Activated naive CD4-positive, alpha-beta T cell treated with anti-CD3 and anti-CD28 coated beads for 36 hours (primary cell): ENCODE measurements at regions not wholly inside any gene's neighbourhood (a gene's known extent, or its start where the extent isn't known, plus 50 kb on each side); places are given as distances from the start of the nearest gene placed in this dataset.
A peak's percentile ranks its signal among the peaks of the same experiment; 100 is the strongest.

ENCODE experiments used
- CTCF ChIA-PET: fragments of 350-600 bp; sonication (Branson Sonifier 250); formaldehyde crosslinking; loops from one replicate; lab custom pipeline; 2021; ENCODE audit warnings: antibody characterized with exemption; lab: Charles Lee
- DNase-seq: peaks from one replicate; pipeline ENCODE4 v3.0.0-alpha.2; 2020
- H3K27ac Mint-ChIP-seq: one replicate; pipeline ENCODE4 v1.8.0; 2021; ENCODE audit warnings: mild to moderate bottlenecking, mixed read lengths
- H3K27me3 Mint-ChIP-seq: one replicate; pipeline ENCODE4 v1.8.0; 2021; ENCODE audit warnings: low read depth, mixed read lengths
- H3K36me3 Mint-ChIP-seq: one replicate; pipeline ENCODE4 v1.8.0; 2021; ENCODE audit warnings: low read depth, mixed read lengths
- H3K4me1 Mint-ChIP-seq: one replicate; pipeline ENCODE4 v1.8.0; 2021; ENCODE audit warnings: low read depth, mixed read lengths
- H3K4me3 Mint-ChIP-seq: one replicate; pipeline ENCODE4 v1.8.0; 2021; ENCODE audit warnings: mild to moderate bottlenecking, moderate library complexity, mixed read lengths
- H3K9me3 Mint-ChIP-seq: one replicate; pipeline ENCODE4 v1.8.0; 2021; ENCODE audit warnings: mixed read lengths
- intact Hi-C: fragments of 100-400 bp; cut with micrococcal nuclease; formaldehyde crosslinking; loops from one replicate; pipeline ENCODE4 v1.15.1; 2023

DNA sequence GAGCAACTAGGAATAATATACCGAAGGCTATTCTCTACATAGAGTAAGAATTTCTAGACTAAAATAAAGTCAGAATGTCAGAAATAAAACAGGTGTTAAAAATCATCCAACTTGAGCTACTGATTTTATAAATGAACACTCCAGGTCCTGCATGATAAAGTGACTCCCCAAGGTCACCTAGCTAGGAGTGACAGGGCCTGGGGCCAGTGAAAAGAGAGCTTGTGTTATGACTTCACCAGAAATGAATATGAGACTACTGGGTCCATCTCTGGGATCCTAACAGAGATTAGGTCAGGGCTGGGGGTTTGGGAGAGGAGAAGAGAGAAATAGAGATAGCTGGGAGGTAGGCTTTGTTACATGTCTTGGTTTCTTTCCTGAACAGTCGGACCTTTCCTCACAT lies 89.7 kb upstream of the CYP1B1 start:
- H3K9me3 Mint-ChIP-seq = no peaks in the 10 kb centered on the region
- H3K27me3 Mint-ChIP-seq = peaks cover 2% of the 10 kb centered on the region
- DNase-seq = no peak
- CTCF ChIA-PET = interaction anchor here (0.6 kb wide), 1 partner anchor 370 kb away, joined by 3 read pairs; no protein-coding TSS in a partner anchor
- no peak overlapping the region for H3K4me3 Mint-ChIP-seq
- no peaks in the 10 kb centered on the region for H3K4me1 Mint-ChIP-seq
- intact Hi-C loops = no loop called here
- H3K36me3 Mint-ChIP-seq = no peaks in the 10 kb centered on the region
- H3K27ac Mint-ChIP-seq = no peak overlapping the region

DNA sequence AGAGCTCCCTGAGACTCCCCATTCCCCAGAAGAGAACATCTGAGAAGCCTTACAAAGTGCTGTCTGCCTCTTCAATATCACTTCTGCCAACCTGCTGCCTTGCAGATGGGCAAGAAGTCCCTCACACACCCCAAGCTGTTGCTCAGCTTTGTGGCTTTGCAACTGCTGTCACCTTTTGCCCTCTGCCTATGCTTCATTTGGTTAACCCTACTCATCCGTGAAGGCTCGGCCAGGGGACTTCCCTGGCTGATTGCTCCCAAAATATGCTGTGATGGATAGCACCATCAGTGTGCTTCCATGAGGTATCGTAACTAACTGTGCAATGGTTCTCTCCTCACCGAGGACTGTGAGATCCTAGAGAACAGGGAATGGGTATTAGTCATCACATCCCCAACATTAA lies 88.9 kb upstream of the CYP1B1 start:
- intact Hi-C loops = no loop called here
- peaks cover 2% of the 10 kb centered on the region for H3K27me3 Mint-ChIP-seq
- no peak overlapping the region for H3K27ac Mint-ChIP-seq
- no peak for DNase-seq
- H3K9me3 Mint-ChIP-seq = no peaks in the 10 kb centered on the region
- H3K4me3 Mint-ChIP-seq = no peak overlapping the region
- H3K4me1 Mint-ChIP-seq = no peaks in the 10 kb centered on the region
- no peaks in the 10 kb centered on the region for H3K36me3 Mint-ChIP-seq
- CTCF ChIA-PET = interaction anchor here (0.6 kb wide), 1 partner anchor 87 kb away, joined by 3 read pairs; no protein-coding TSS in a partner anchor

DNA sequence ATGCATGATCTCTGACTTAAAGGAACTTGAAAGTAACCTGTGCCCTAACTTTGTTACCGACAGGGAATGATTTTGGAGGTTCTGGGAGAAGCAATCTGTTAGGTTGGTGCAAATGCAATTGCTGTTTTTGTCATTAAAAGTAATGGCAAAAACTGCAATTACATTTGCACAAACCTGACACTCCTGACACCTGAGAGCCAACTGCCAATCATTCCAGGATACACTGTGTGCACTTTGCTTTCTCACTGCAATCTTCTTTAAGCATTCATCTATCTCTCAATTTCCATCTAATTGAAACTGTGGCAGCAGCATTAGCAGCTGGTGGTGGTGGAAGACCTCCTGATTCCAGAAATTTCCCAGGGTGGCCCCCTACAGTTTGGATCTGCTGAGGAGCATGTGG lies 87.6 kb upstream of the CYP1B1 start:
- Mint-ChIP-seq H3K4me1 (no peaks in the 10 kb centered on the region), H3K4me3 (no peak overlapping the region), H3K27me3 (peaks cover 2% of the 10 kb centered on the region), H3K9me3 (no peaks in the 10 kb centered on the region), H3K36me3 (no peaks in the 10 kb centered on the region), H3K27ac (no peak overlapping the region)
- intact Hi-C loops = no loop called here
- CTCF ChIA-PET = interaction anchor here (0.5 kb wide), 1 partner anchor 344 kb away, joined by 4 read pairs; no protein-coding TSS in a partner anchor
- DNase-seq = no peak

DNA sequence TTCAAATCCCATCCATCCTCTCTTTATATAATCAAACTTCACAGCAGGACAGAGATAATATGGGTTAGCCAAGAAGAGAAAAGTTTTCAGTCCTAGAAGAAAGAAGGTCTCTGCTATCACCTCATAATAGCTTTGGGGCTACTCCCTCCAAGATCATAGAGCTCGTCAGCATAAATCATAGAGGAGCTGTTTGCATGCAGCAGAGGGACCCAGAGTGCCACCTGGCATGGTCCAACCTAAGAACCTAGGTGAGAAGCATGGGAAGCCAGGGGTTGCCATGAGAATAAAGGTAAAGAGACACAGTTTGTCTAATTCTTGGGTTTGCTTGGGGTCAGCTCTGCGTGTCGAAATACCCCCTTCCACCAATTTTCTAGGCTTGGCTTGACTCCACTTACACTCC lies 87.1 kb upstream of the CYP1B1 start:
- Mint-ChIP-seq H3K27me3 (peaks cover 2% of the 10 kb centered on the region), H3K36me3 (no peaks in the 10 kb centered on the region), H3K4me1 (no peaks in the 10 kb centered on the region), H3K27ac (no peak overlapping the region), H3K4me3 (no peak overlapping the region), H3K9me3 (no peaks in the 10 kb centered on the region)
- intact Hi-C loops = no loop called here
- CTCF ChIA-PET = no interaction called here
- DNase-seq = peak; percentile 12

DNA sequence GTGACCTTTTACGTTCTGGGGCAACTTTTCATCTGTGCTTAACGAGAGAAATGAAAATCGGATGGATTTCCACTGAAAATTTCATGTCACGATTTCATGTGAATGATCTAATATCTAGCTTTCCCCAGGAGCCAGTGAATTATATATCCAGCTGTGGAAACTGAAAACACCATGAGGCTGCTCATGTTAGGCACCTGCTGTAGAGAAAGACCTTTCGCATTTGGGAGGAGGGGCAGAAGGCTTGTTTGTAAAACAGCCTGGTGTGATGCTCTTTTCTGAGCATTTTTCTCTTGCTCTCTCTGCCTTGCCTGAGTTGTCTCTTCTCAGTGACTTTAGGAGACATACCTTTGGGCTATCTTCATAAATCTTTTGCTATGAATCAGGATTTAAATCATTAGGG lies 84.6 kb upstream of the CYP1B1 start:
- no peak for DNase-seq
- Mint-ChIP-seq H3K9me3 (no peaks in the 10 kb centered on the region), H3K4me1 (no peaks in the 10 kb centered on the region), H3K27ac (no peak overlapping the region), H3K4me3 (no peak overlapping the region), H3K36me3 (no peaks in the 10 kb centered on the region), H3K27me3 (peaks cover 3% of the 10 kb centered on the region)
- intact Hi-C loops = no loop called here
- CTCF ChIA-PET = no interaction called here

DNA sequence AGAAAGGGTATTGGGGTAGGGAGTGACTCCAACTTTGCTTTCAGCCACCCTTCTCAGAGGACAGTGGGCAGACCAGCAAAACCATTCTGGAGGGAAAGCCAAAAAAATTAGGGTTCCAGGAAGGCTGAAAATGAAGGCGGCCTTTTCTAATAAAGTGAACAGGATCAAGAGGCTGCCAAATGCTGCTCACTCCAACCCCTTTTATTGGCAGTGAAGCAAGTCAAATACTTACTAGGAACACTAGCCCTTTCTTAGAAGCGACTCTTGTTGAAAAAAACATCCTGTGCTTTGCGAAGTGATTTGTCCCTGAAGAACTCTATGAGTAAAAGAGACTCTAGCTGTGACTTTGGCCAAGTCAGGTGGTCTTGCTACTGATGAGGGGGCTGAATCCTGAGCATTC lies 83.6 kb upstream of the CYP1B1 start:
- Mint-ChIP-seq H3K27me3 (peaks cover 5% of the 10 kb centered on the region), H3K4me3 (no peak overlapping the region), H3K9me3 (no peaks in the 10 kb centered on the region), H3K4me1 (no peaks in the 10 kb centered on the region), H3K36me3 (no peaks in the 10 kb centered on the region), H3K27ac (no peak overlapping the region)
- CTCF ChIA-PET = no interaction called here
- intact Hi-C loops = no loop called here
- no peak for DNase-seq

DNA sequence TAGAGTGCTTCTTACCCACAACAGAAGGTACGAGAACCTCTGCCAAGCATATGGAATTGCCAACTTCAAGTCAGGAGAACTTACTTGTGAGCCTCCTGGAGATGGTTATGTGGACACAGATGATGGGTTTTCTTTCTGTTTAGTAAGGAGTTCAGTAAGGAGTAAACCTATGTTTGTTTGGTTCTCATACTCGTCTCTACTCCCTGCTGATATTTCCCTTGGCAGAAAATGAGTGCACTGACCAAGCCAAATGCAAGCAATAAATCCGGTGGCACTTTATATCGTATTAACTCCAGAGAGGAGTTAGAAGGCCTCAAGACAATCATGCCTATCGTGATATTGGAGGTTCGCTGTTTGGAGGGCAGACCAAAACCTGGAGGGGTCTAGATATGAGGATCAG lies 83.2 kb upstream of the CYP1B1 start:
- CTCF ChIA-PET = no interaction called here
- intact Hi-C loops = no loop called here

DNA sequence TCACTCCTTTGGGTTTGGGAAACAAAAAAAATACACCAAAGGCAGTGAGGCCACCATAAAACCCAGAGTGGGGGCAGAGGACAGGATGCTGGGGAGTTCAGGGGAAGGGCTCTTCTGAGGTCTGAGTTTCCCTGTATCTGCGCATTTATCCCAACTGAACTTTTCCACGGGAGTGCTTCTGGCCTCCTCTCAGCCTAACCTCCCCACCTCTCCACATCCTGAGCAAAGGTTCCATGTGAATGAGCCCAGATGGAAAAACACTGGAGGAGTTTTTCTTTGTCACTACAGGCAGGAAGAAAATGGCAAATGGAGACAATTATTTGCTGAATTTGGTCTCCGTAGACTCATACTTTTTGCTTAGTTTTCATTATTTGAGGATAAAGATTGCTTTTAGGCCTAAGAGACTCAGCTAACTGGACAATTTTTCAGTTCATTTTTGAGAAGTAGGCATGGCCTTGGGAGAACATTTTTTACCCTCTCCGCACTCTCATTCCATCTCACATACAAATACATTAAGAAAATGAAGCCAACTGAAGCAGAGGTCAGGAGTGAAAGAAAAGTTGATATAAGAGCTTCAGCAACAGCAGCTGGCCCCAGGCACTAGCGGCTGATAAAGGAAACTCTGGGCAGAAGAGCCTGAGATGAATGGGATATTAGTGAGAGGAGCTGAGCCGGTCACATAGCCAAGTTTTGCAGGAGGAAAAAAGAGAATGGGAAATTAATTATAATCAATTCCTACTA lies 82.6 kb upstream of the CYP1B1 start:
- CTCF ChIA-PET = no interaction called here
- H3K9me3 Mint-ChIP-seq = no peaks in the 10 kb centered on the region
- H3K27me3 Mint-ChIP-seq = peaks cover 5% of the 10 kb centered on the region
- no peaks in the 10 kb centered on the region for H3K36me3 Mint-ChIP-seq
- DNase-seq = no peak
- no peaks in the 10 kb centered on the region for H3K4me1 Mint-ChIP-seq
- H3K4me3 Mint-ChIP-seq = no peak overlapping the region
- H3K27ac Mint-ChIP-seq = no peak overlapping the region
- intact Hi-C loops = no loop called here

More for the DNA sequence above, 83.2 kb upstream of the CYP1B1 start:
- Mint-ChIP-seq H3K4me3 (no peak overlapping the region), H3K36me3 (no peaks in the 10 kb centered on the region), H3K27ac (no peak overlapping the region), H3K27me3 (peaks cover 5% of the 10 kb centered on the region), H3K4me1 (no peaks in the 10 kb centered on the region), H3K9me3 (no peaks in the 10 kb centered on the region)
- DNase-seq = no peak

DNA sequence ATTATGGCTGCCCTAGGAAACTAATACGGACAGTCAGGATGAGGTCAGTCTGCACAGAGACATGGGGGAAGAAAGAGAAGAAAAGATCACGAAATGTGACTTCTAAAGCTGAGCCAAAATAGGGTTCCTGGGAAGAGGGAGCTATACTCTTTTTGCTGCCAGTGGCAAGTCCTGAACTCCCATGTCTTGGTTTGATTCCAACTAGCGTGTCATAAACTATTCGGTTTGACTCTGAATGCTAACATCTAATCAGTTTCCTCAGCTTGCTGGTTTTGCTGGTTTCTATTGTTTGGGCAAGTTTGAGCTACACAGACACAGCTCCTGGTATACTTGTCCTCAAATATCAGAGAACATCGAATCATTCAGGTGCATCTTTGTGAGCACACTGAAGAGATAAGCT lies 80.5 kb upstream of the CYP1B1 start:
- intact Hi-C loops = no loop called here
- H3K4me1 Mint-ChIP-seq = no peaks in the 10 kb centered on the region
- CTCF ChIA-PET = interaction anchor here (1.0 kb wide), 1 partner anchor 351 kb away, joined by 7 read pairs; no protein-coding TSS in a partner anchor
- no peaks in the 10 kb centered on the region for H3K9me3 Mint-ChIP-seq
- no peaks in the 10 kb centered on the region for H3K36me3 Mint-ChIP-seq
- peaks cover 5% of the 10 kb centered on the region for H3K27me3 Mint-ChIP-seq
- no peak overlapping the region for H3K4me3 Mint-ChIP-seq
- H3K27ac Mint-ChIP-seq = no peak overlapping the region
- no peak for DNase-seq

DNA sequence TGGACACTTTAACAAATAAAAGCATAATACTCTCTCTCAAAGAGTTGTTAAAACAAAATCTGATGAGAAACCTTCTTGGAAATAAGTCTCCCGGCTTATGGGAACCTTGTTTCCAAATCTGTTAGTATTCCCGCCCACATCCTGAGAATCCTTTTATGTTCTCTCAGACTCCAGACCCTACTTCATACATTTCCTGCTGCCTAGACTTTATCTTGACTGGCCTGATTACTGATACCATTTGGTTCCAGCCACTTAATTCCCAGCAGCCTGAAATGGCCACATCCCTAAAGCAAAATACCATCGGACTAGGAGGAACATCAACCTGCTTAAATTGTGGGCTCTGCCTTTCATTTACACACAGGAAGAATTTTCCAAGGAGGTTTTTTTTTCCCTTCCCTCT lies 79.1 kb upstream of the CYP1B1 start:
- Mint-ChIP-seq H3K4me3 (no peak overlapping the region), H3K4me1 (no peaks in the 10 kb centered on the region), H3K27ac (no peak overlapping the region), H3K36me3 (no peaks in the 10 kb centered on the region), H3K9me3 (no peaks in the 10 kb centered on the region), H3K27me3 (peaks cover 5% of the 10 kb centered on the region)
- CTCF ChIA-PET = no interaction called here
- intact Hi-C loops = no loop called here
- no peak for DNase-seq

DNA sequence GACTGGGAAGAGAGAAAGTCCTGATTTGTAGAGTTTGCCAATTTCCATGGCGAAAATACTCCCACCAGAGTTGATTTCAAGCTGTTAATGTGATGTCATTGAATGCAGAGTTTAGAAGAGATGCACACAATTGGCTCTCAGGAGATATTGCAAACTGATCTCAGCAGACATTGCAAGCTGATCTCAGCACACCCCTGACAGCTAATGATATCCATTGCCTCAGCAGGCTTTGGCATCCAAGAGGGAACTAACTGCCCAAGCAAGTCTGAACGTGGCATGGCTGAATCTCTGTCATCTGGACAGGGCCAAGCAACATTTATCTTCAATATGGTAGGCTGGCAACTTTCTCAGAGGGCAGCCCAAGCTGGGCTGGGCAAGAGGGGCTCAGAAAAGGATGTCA lies 78.4 kb upstream of the CYP1B1 start:
- H3K36me3 Mint-ChIP-seq = no peaks in the 10 kb centered on the region
- peaks cover 5% of the 10 kb centered on the region for H3K27me3 Mint-ChIP-seq
- CTCF ChIA-PET = no interaction called here
- no peaks in the 10 kb centered on the region for H3K9me3 Mint-ChIP-seq
- no peak overlapping the region for H3K27ac Mint-ChIP-seq
- H3K4me3 Mint-ChIP-seq = no peak overlapping the region
- intact Hi-C loops = no loop called here
- DNase-seq = no peak
- no peaks in the 10 kb centered on the region for H3K4me1 Mint-ChIP-seq

DNA sequence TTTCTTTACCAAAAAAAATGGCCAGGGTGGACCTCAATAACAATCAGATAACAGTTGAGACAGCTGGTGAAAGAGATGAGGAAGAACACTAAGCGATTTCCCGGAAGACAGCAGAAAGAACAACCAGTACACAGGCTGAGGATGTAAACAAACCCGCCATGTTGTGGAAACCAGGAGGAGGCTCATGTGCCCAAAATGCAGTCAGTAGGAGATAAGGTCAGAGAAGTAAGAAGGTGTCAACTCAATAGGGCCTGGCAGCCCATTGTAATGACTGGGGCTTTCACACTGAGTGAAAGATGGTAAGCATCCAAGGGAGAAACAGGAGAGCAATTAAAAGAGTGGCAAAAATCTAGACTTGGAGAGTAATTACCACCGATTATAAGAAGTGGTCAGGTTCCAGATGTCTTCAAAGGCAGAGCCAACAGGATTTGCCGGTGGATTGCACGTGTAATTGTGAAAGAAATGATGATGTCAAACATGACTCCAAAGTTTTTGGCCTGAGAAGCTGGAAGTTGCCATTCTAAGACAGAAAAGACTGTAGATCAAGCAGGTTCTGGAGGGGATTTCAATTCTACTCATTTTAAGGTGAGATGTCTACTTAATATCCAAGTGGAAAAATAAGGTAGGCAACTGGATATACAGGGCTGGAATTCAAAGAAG lies 77.7 kb upstream of the CYP1B1 start:
- CTCF ChIA-PET = no interaction called here
- H3K36me3 Mint-ChIP-seq = no peaks in the 10 kb centered on the region
- DNase-seq = no peak
- no peaks in the 10 kb centered on the region for H3K9me3 Mint-ChIP-seq
- H3K27me3 Mint-ChIP-seq = peaks cover 5% of the 10 kb centered on the region
- no peaks in the 10 kb centered on the region for H3K4me1 Mint-ChIP-seq
- no peak overlapping the region for H3K4me3 Mint-ChIP-seq
- intact Hi-C loops = no loop called here
- no peak overlapping the region for H3K27ac Mint-ChIP-seq

DNA sequence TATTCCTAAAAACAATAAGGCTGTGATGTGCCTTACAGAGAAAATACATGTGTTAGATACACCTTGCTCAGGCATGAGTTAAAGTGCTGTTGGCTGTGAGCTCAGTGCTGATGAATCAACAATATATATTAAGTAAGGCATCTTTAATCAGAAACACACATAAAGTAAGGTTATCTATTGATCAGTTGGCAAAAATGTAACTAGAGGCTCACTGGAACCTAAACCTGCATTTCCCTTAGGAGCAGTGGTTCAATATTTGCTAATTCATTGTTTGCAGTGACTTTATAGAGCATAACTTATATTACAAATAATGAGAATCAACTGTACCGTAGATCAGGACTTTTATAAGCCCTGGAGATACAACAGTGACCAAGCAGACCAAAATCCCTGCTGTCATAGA lies 77.0 kb upstream of the CYP1B1 start:
- DNase-seq = no peak
- CTCF ChIA-PET = no interaction called here
- Mint-ChIP-seq H3K9me3 (no peaks in the 10 kb centered on the region), H3K4me1 (no peaks in the 10 kb centered on the region), H3K27ac (no peak overlapping the region), H3K27me3 (peaks cover 5% of the 10 kb centered on the region), H3K4me3 (no peak overlapping the region), H3K36me3 (no peaks in the 10 kb centered on the region)
- intact Hi-C loops = no loop called here
